Endodermal cell (in vitro differentiated cells): ENCODE measurements at regions not wholly inside any gene's neighbourhood (a gene's known extent, or its start where the extent isn't known, plus 50 kb on each side); places are given as distances from the start of the nearest gene placed in this dataset.

ENCODE experiments used
- DNase-seq: peaks from one replicate; pipeline ENCODE4 v3.0.0-alpha.2; 2017
- H3K27ac ChIP-seq: 2 replicates; pipeline ENCODE4 v1.5.1; 2013; ENCODE audit warnings: mild to moderate bottlenecking, low read depth, low read length, moderate library complexity
- H3K27me3 ChIP-seq: 2 replicates; pipeline ENCODE4 v1.6.1; 2013; ENCODE audit warnings: mild to moderate bottlenecking, low read length, moderate library complexity; ENCODE audit not compliant: insufficient read depth, control insufficient read depth, poor library complexity, severe bottlenecking
- H3K36me3 ChIP-seq: 2 replicates; pipeline ENCODE4 v1.7.0; 2013; ENCODE audit warnings: mild to moderate bottlenecking, low read length, moderate library complexity; ENCODE audit not compliant: control insufficient read depth, insufficient read depth
- H3K4me1 ChIP-seq: one replicate; pipeline ENCODE4 v1.7.0; 2013; ENCODE audit warnings: low read length; ENCODE audit not compliant: control insufficient read depth, insufficient read depth
- H3K4me3 ChIP-seq: 2 replicates; pipeline ENCODE4 v1.5.1; 2013; ENCODE audit warnings: mild to moderate bottlenecking, low read length, moderate library complexity
- H3K9ac ChIP-seq: 2 replicates; pipeline ENCODE4 v1.6.1; 2013; ENCODE audit warnings: mild to moderate bottlenecking, low read length, moderate library complexity; ENCODE audit not compliant: poor library complexity, severe bottlenecking; ENCODE audit errors: extremely low read depth
- H3K9me3 ChIP-seq: 2 replicates; pipeline ENCODE4 v1.6.1; 2013; ENCODE audit warnings: mild to moderate bottlenecking, low read length, moderate library complexity; ENCODE audit not compliant: control insufficient read depth
- H3K27ac Mint-ChIP-seq: 2 replicates; pipeline ENCODE4 v1.8.0; 2020; ENCODE audit warnings: mixed read lengths
- H3K27me3 Mint-ChIP-seq: 2 replicates; pipeline ENCODE4 v1.8.0; 2021; ENCODE audit warnings: mild to moderate bottlenecking, mixed read lengths; ENCODE audit not compliant: insufficient read depth
- H3K36me3 Mint-ChIP-seq: 2 replicates; pipeline ENCODE4 v1.8.0; 2020; ENCODE audit warnings: low read depth, mixed read lengths
- H3K4me1 Mint-ChIP-seq: 2 replicates; pipeline ENCODE4 v1.8.0; 2020; ENCODE audit warnings: mixed read lengths
- H3K4me3 Mint-ChIP-seq: 2 replicates; pipeline ENCODE4 v1.8.0; 2020; ENCODE audit warnings: mild to moderate bottlenecking, moderate library complexity, mixed read lengths
- H3K9me3 Mint-ChIP-seq: 2 replicates; pipeline ENCODE4 v1.8.0; 2020; ENCODE audit warnings: mild to moderate bottlenecking, mixed read lengths
- WGBS, 2 experiments: methylation state at CpG; one replicate each; pipeline versions ENCODE4 v1.1.5 to v1.1.7; 2013; ENCODE audit warnings: missing lambda C conversion rate in 2 of 2, mixed read lengths in 1 of 2; ENCODE audit not compliant: insufficient coverage in 1 of 2, insufficient read length in 1 of 2; 5-methylcytosine and 5-hydroxymethylcytosine counted together
- TF ChIP-seq, protein P1 (sequence below): fragments of 200-600 bp; sonication (generic); conservative IDR thresholded peaks from 2 replicates; pipeline ENCODE4 v1.5.0; 2021; ENCODE audit warnings: antibody characterized with exemption, mild to moderate bottlenecking

- H3K27me3 Mint-ChIP-seq = no peaks in the 10 kb centered on the region
- no peaks in the 10 kb centered on the region for H3K9me3 Mint-ChIP-seq
- H3K4me1 Mint-ChIP-seq = no peaks in the 10 kb centered on the region
- TF ChIP-seq, protein P1, sequence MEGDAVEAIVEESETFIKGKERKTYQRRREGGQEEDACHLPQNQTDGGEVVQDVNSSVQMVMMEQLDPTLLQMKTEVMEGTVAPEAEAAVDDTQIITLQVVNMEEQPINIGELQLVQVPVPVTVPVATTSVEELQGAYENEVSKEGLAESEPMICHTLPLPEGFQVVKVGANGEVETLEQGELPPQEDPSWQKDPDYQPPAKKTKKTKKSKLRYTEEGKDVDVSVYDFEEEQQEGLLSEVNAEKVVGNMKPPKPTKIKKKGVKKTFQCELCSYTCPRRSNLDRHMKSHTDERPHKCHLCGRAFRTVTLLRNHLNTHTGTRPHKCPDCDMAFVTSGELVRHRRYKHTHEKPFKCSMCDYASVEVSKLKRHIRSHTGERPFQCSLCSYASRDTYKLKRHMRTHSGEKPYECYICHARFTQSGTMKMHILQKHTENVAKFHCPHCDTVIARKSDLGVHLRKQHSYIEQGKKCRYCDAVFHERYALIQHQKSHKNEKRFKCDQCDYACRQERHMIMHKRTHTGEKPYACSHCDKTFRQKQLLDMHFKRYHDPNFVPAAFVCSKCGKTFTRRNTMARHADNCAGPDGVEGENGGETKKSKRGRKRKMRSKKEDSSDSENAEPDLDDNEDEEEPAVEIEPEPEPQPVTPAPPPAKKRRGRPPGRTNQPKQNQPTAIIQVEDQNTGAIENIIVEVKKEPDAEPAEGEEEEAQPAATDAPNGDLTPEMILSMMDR = no peak
- DNase-seq = no peak
- Histone ChIP-seq H3K27me3 (no peaks in the 10 kb centered on the region), H3K4me3 (no peak overlapping the region), H3K27ac (no peak overlapping the region), H3K9me3 (no peaks in the 10 kb centered on the region), H3K4me1 (no peaks in the 10 kb centered on the region), H3K36me3 (no peaks in the 10 kb centered on the region), H3K9ac (no peak overlapping the region)
- no peaks in the 10 kb centered on the region for H3K36me3 Mint-ChIP-seq
- H3K4me3 Mint-ChIP-seq = no peak overlapping the region
- 82 to 94% methylated on average over 2 of the region's 3 CpGs for WGBS, 2 experiments
- H3K27ac Mint-ChIP-seq = no peak overlapping the region
Measured at GRCh38 chr12:83796531-83796930, 1109.8 kb downstream of the TMTC2 start.

DNA sequence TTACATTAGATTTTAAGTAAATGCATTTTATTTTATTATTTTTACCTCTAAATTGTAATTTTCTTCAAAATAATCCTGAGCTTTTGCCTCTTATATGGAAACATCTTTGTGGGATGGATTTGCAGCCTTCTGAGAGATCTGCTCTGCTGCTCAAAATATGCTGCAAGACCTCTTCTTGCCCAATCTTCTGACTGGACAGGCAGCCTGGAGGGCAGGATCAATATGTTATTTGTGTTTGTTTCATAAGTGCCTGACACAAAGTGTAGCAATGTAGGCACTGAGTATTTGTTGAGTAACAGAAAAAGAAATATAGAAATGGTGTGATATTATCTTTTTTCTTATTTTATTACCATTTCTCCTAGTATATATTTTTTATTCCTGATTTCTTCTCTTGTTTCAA is 1106.9 kb downstream of the TMTC2 start:
- Mint-ChIP-seq H3K4me3 (no peak overlapping the region), H3K4me1 (no peaks in the 10 kb centered on the region)
- no peak overlapping the region for H3K4me3 ChIP-seq

GRCh38 chr12:83784298-83784890 is 1097.7 kb downstream of the TMTC2 start:
- TF ChIP-seq, protein P1 = no peak
- no peaks in the 10 kb centered on the region for H3K27me3 ChIP-seq
- no peak overlapping the region for H3K4me3 Mint-ChIP-seq
- DNase-seq = peak; percentile 78
- H3K9me3 Mint-ChIP-seq = peaks cover 5% of the 10 kb centered on the region
- H3K9ac ChIP-seq = no peak overlapping the region
- no peaks in the 10 kb centered on the region for H3K27me3 Mint-ChIP-seq
- no peaks in the 10 kb centered on the region for H3K36me3 Mint-ChIP-seq
- 89% methylated on average over 1 to 6 of the region's 7 CpGs for WGBS, 2 experiments
- no peaks in the 10 kb centered on the region for H3K9me3 ChIP-seq
- no peak overlapping the region for H3K27ac ChIP-seq
- no peak overlapping the region for H3K4me3 ChIP-seq
- H3K36me3 ChIP-seq = no peaks in the 10 kb centered on the region
- no peaks in the 10 kb centered on the region for H3K4me1 Mint-ChIP-seq
- no peak overlapping the region for H3K27ac Mint-ChIP-seq
- H3K4me1 ChIP-seq = no peaks in the 10 kb centered on the region

More for the DNA sequence above, 1106.9 kb downstream of the TMTC2 start:
- Mint-ChIP-seq H3K27me3 (no peaks in the 10 kb centered on the region), H3K27ac (no peak overlapping the region), H3K9me3 (peaks cover 3% of the 10 kb centered on the region), H3K36me3 (no peaks in the 10 kb centered on the region)
- H3K27me3 ChIP-seq = no peaks in the 10 kb centered on the region
- H3K36me3 ChIP-seq = no peaks in the 10 kb centered on the region
- no peak overlapping the region for H3K27ac ChIP-seq
- H3K9ac ChIP-seq = no peak overlapping the region
- no peaks in the 10 kb centered on the region for H3K4me1 ChIP-seq
- TF ChIP-seq, protein P1 = no peak
- no peak for DNase-seq
- no peaks in the 10 kb centered on the region for H3K9me3 ChIP-seq
